ENCODE measurements at regions not wholly inside any gene's neighbourhood (a gene's known extent, or its start where the extent isn't known, plus 50 kb on each side); places are given as distances from the start of the nearest gene placed in this dataset.
A peak's percentile ranks its signal among the peaks of the same experiment; 100 is the strongest.
"Not testable (repeated sequence)": the region's sequence is repeated elsewhere in the genome, so short reads cannot be mapped to it uniquely, and the experiment has no call there.

- DNase-seq; ATAC-seq (replicated peaks in 1 of 2); H3K27ac Mint-ChIP-seq; H3K36me3 Mint-ChIP-seq (ENCODE audit: insufficient read depth in 2 of 2); H3K4me3 Mint-ChIP-seq; H3K27me3 Mint-ChIP-seq (ENCODE audit: low read depth); H3K4me1 Mint-ChIP-seq (ENCODE audit: low read depth); H3K9me3 Mint-ChIP-seq: not testable (repeated sequence)
These were observed 127.5 kb downstream of the SPDYE17 start for GRCh38 chr7:76904688-76905087.

GRCh38 chr7:76901944-76902710 lies 130.0 kb downstream of the SPDYE17 start:
- H3K36me3 Mint-ChIP-seq (ENCODE audit: insufficient read depth in 2 of 2); H3K27ac Mint-ChIP-seq; H3K4me1 Mint-ChIP-seq (ENCODE audit: low read depth); H3K9me3 Mint-ChIP-seq; ATAC-seq (replicated peaks in 1 of 2); H3K27me3 Mint-ChIP-seq (ENCODE audit: low read depth); DNase-seq; H3K4me3 Mint-ChIP-seq: not testable (repeated sequence)

- not testable (repeated sequence) for H3K27ac Mint-ChIP-seq; H3K4me3 Mint-ChIP-seq; H3K4me1 Mint-ChIP-seq (ENCODE audit: low read depth); H3K27me3 Mint-ChIP-seq (ENCODE audit: low read depth); DNase-seq; H3K9me3 Mint-ChIP-seq; H3K36me3 Mint-ChIP-seq (ENCODE audit: insufficient read depth in 2 of 2); ATAC-seq (replicated peaks in 1 of 2)
These were observed 133.4 kb downstream of the SPDYE17 start for GRCh38 chr7:76898807-76899206.

- H3K9me3 Mint-ChIP-seq; H3K4me3 Mint-ChIP-seq; DNase-seq; H3K27me3 Mint-ChIP-seq (ENCODE audit: low read depth); ATAC-seq (replicated peaks in 1 of 2); H3K27ac Mint-ChIP-seq; H3K36me3 Mint-ChIP-seq (ENCODE audit: insufficient read depth in 2 of 2); H3K4me1 Mint-ChIP-seq (ENCODE audit: low read depth): not testable (repeated sequence)
These were observed 135.2 kb downstream of the SPDYE17 start for GRCh38 chr7:76897007-76897406.

- not testable (repeated sequence) for H3K4me3 Mint-ChIP-seq; DNase-seq; H3K4me1 Mint-ChIP-seq (ENCODE audit: low read depth); H3K36me3 Mint-ChIP-seq (ENCODE audit: insufficient read depth in 2 of 2); ATAC-seq (replicated peaks in 1 of 2); H3K27ac Mint-ChIP-seq; H3K27me3 Mint-ChIP-seq (ENCODE audit: low read depth); H3K9me3 Mint-ChIP-seq
These were observed 136.5 kb downstream of the SPDYE17 start for GRCh38 chr7:76895696-76896095.

GRCh38 chr7:76891771-76892170 lies 140.4 kb downstream of the SPDYE17 start:
- DNase-seq; H3K27ac Mint-ChIP-seq; ATAC-seq (replicated peaks in 1 of 2); H3K4me3 Mint-ChIP-seq; H3K4me1 Mint-ChIP-seq (ENCODE audit: low read depth); H3K9me3 Mint-ChIP-seq; H3K36me3 Mint-ChIP-seq (ENCODE audit: insufficient read depth in 2 of 2); H3K27me3 Mint-ChIP-seq (ENCODE audit: low read depth): not testable (repeated sequence)

- not testable (repeated sequence) for H3K27me3 Mint-ChIP-seq (ENCODE audit: low read depth); H3K4me1 Mint-ChIP-seq (ENCODE audit: low read depth); H3K4me3 Mint-ChIP-seq; H3K9me3 Mint-ChIP-seq; DNase-seq; H3K36me3 Mint-ChIP-seq (ENCODE audit: insufficient read depth in 2 of 2); H3K27ac Mint-ChIP-seq
- peak; percentile 76 to 82 for ATAC-seq (replicated peaks in 1 of 2)
These were observed 152.3 kb downstream of the SPDYE17 start for GRCh38 chr7:76879733-76880288.

- not testable (repeated sequence) for DNase-seq; ATAC-seq (replicated peaks in 1 of 2)
These were observed 156.4 kb downstream of the SPDYE17 start for GRCh38 chr7:76875760-76876159.

GRCh38 chr7:76870504-76870808 lies 161.7 kb downstream of the SPDYE17 start:
- not testable (repeated sequence) for H3K36me3 Mint-ChIP-seq (ENCODE audit: insufficient read depth in 2 of 2); H3K4me3 Mint-ChIP-seq; DNase-seq; H3K4me1 Mint-ChIP-seq (ENCODE audit: low read depth); ATAC-seq (replicated peaks in 1 of 2); H3K27me3 Mint-ChIP-seq (ENCODE audit: low read depth); H3K9me3 Mint-ChIP-seq; H3K27ac Mint-ChIP-seq

More at GRCh38 chr7:76875760-76876159, 156.4 kb downstream of the SPDYE17 start:
- not testable (repeated sequence) for H3K27ac Mint-ChIP-seq; H3K4me1 Mint-ChIP-seq (ENCODE audit: low read depth); H3K27me3 Mint-ChIP-seq (ENCODE audit: low read depth); H3K9me3 Mint-ChIP-seq; H3K36me3 Mint-ChIP-seq (ENCODE audit: insufficient read depth in 2 of 2); H3K4me3 Mint-ChIP-seq

GRCh38 chr7:76867364-76867889 lies 164.7 kb downstream of the SPDYE17 start:
- H3K4me3 Mint-ChIP-seq; DNase-seq; ATAC-seq (replicated peaks in 1 of 2); H3K4me1 Mint-ChIP-seq (ENCODE audit: low read depth); H3K27ac Mint-ChIP-seq; H3K27me3 Mint-ChIP-seq (ENCODE audit: low read depth); H3K9me3 Mint-ChIP-seq; H3K36me3 Mint-ChIP-seq (ENCODE audit: insufficient read depth in 2 of 2): not testable (repeated sequence)

- not testable (repeated sequence) for DNase-seq; H3K27me3 Mint-ChIP-seq (ENCODE audit: low read depth); H3K4me3 Mint-ChIP-seq; ATAC-seq (replicated peaks in 1 of 2); H3K9me3 Mint-ChIP-seq; H3K36me3 Mint-ChIP-seq (ENCODE audit: insufficient read depth in 2 of 2); H3K4me1 Mint-ChIP-seq (ENCODE audit: low read depth); H3K27ac Mint-ChIP-seq
These were observed 168.9 kb downstream of the SPDYE17 start for GRCh38 chr7:76863150-76863773.

GRCh38 chr7:76862241-76862640 lies 169.9 kb downstream of the SPDYE17 start:
- DNase-seq; H3K36me3 Mint-ChIP-seq (ENCODE audit: insufficient read depth in 2 of 2); H3K4me1 Mint-ChIP-seq (ENCODE audit: low read depth); H3K4me3 Mint-ChIP-seq; ATAC-seq (replicated peaks in 1 of 2); H3K27me3 Mint-ChIP-seq (ENCODE audit: low read depth); H3K9me3 Mint-ChIP-seq: not testable (repeated sequence)
- H3K27ac Mint-ChIP-seq, result peak overlapping the region; percentile 19

GRCh38 chr7:76859933-76860332 lies 172.2 kb downstream of the SPDYE17 start:
- not testable (repeated sequence) for ATAC-seq (replicated peaks in 1 of 2); H3K4me3 Mint-ChIP-seq; H3K27me3 Mint-ChIP-seq (ENCODE audit: low read depth); H3K9me3 Mint-ChIP-seq; H3K4me1 Mint-ChIP-seq (ENCODE audit: low read depth); H3K36me3 Mint-ChIP-seq (ENCODE audit: insufficient read depth in 2 of 2); H3K27ac Mint-ChIP-seq; DNase-seq

Measured in activated T-cell treated with anti-CD3 and anti-CD28 coated beads, Interleukin-2, amount 50 U/mL, for 72 hours (primary cell).